C1 segment of cervical spinal cord (tissue), 14 donors: ENCODE measurements at regions not wholly inside any gene's neighbourhood (a gene's known extent, or its start where the extent isn't known, plus 50 kb on each side); places are given as distances from the start of the nearest gene placed in this dataset.
"Not testable (repeated sequence)": the region's sequence is repeated elsewhere in the genome, so short reads cannot be mapped to it uniquely, and the experiment has no call there.

Experiments
- DNase-seq, 14 donors: peaks; one replicate each; lab custom pipeline; 2025; lab: John Stamatoyannopoulos, UW

DNA sequence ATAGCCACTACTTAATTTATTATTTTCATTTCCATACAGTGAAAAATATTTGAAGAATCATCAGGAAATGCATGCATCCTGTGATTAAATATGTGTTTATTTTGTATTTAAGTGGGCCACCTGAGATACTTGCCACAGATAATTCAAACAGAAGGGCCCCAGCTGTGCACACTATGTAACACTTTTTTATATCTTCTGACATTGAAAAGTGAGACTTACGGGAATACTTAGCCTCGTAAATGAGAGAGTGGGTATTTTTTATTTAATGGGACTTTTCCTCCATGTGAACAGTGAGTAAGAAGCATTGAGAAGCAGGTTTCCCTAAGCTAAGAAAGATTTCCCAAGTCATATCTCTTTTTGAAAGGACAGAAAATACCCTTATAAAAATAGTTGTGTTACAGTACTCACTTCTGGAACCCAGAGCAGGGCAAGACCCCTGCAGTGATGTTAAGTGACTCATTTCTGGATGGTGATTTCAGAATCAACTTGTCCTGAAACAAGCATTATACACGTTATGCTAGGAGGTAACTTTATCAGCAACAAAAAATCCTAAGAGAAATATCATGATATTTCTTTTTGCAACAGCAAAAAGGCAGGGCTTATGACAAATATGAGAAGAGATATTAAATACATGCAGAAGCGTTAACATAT, 478.1 kb upstream of the CHORDC1 start:
- no peak for DNase-seq

DNA sequence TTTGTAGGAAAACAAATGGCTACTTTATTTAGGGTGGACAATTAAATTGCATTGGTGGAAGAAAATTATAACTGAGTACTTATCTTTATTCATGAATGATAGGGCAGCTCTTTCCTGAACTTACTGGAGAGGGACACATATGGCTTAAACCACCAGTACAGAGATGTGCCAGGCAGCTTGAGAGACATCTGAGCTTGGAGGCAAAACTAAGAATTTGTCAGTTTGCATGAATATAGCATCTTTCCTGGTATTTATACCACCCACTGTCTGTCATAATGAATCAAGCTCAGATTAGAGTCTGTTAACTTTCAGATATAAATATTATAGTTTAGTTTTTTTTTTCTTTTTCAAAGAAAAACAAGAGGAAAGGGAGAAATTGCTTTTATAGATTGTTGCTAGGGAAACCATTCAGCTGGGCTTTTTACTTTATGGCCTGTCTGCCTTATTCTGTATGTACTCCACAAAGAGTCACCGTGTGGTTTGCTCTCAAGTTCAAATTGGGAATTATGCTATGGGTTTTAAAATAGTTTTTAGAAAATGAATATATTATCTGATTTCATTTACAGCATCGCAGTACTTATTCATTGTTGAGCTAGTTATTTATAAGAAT, 477.0 kb upstream of the CHORDC1 start:
- DNase-seq: no peak

DNA sequence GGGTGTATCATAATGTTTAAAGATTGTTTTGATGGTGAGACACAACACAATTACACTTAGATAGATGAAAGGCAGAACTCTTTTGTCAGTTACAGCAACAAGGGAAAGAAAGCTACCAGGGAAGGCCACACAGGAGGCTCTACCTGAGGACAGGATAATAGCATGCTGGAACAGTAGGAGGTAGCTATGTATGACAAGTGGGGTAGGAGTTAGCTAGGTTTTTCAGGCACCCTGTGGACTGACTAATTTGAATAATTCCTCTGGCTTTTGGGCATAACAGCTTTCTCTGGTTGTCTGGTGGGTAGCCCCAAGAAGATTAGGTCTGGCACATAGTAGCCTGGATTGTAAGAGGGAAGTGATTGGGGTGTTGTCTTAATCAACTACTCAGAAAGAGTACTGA, 475.4 kb upstream of the CHORDC1 start:
- no peak for DNase-seq

- DNase-seq: not testable (repeated sequence)
Observed at GRCh38 chr11:90675496-90675895, 452.6 kb upstream of the CHORDC1 start.

- DNase-seq: no peak
Observed at GRCh38 chr11:90669094-90669493, 446.2 kb upstream of the CHORDC1 start.

DNA sequence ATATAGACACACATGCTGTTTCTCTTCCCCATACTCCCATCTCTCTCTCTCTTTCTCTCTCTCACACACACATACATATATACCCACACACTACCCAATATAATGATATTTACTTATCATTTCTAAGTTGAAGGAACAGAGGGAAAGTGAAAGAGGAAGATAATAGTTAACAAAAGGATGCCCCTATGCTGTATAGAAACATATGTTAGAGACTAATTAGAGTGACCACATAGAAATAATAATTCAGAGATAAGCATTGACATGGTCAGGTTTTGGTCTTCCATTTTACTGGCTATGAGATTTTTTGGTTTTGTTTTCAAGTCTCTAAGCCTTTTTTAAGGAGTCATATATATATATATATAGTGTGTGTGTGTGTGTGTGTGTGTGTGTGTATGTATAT, 445.7 kb upstream of the CHORDC1 start:
- no peak for DNase-seq

- DNase-seq: no peak
Observed at GRCh38 chr11:90661233-90661632, 438.4 kb upstream of the CHORDC1 start.

DNA sequence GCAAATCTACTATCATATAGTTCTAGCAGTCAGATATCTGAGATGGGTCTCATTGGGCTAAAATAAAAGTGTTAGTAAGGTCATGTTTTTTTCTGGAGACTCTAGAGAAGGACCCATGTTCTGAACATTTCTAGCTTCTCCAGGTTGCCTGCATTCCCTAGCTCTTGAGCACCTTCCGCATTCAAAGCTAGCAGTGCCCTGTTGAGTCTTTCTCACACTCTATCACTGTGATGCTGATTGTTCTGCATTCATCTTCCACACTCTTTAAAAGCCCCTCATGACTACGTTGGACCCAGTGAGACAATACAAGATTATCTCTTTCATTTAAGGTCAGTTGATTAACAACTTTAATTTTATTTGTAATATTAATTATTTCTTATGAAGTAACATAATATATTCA, 433.3 kb upstream of the CHORDC1 start:
- DNase-seq: no peak

GRCh38 chr11:90650153-90650552, 427.3 kb upstream of the CHORDC1 start:
- no peak for DNase-seq

GRCh38 chr11:90646706-90647105, 423.9 kb upstream of the CHORDC1 start:
- no peak for DNase-seq

GRCh38 chr11:90646266-90646665, 423.4 kb upstream of the CHORDC1 start:
- no peak for DNase-seq

GRCh38 chr11:90639461-90639993, 416.7 kb upstream of the CHORDC1 start:
- DNase-seq: no peak

DNA sequence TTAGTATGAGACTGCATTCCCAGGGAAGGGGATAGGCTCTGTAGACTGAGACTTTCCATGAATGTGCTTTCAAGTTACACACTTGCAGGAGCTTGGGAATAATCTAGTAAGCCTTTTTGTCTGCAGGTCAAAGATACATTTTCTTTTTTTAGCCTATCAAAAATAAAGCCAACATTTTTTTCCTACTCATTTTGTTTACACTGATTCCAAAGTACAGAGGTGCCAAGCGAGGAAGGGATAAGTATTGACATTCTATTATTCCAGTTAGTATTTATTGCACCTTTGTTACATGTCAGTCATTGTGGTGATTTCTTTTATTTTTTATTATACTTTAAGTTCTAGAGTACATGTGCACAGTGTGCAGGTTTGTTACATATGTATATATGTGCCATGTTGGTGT, 413.0 kb upstream of the CHORDC1 start:
- DNase-seq: no peak

DNA sequence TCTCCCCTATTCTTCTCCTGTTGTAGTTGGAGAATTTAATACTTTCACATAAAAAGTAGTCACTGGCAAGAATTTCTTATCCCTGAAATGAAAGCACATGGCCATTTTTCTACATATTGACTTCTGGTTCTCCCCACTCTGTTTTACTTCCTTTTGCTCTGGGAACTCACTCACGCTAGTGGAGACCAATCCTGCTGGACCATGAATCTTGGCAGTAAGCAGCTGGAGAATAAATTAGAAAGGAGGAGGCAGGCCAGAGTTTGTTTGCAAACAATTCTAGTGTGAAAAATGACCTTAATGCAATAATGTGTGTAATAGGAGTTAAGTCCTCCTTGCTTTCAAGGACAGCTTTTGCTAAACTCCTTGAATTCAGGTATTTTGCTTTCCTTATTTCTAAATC, 412.3 kb upstream of the CHORDC1 start:
- no peak for DNase-seq

DNA sequence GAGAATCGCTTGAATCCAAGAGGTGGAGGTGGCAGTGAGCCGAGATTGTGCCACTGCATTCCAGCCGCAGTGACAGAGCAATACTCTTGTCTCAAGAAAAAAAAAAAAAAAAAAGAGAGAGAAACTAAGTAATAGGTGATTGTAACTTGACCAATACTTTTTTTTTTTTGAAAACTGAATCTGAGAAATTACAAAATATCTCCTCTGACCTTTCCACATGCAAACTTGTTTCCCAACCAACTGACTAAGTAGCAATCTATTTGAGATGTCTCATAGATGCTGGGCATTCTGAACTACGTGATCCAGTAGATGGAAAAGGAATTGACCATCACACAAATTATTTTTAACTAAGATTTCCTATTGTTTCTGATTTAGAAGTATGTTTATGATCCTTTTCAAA, 407.3 kb upstream of the CHORDC1 start:
- no peak for DNase-seq

DNA sequence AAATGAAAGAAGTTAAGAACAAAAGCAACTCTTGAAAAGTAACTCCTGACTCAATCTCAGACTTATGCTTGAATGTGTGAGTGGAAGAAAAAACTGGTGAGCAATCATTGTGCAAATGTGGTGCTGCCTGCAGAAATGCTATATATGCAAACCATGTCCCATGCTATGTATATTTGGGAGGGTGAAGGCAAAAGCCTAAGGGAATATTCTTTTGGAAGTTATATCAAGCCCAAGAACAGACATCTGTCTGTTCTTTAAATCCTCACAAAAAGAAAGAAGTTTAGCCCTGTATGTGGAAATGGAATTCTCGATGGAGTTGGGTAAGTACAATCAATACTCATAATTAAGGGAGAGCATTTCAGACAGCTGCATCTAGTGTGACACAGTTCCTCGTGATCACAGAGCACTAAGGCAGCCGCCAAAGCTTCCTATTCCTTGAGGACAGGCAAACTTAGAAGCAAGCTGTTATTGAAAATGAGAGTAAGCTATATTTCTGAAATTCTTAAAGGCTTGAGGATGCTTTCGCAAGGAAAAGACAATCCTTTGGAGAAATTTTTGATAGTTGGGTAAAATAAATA, 406.5 kb upstream of the CHORDC1 start:
- no peak for DNase-seq

- DNase-seq: no peak
Observed at GRCh38 chr11:90614318-90614717, 391.5 kb upstream of the CHORDC1 start.

DNA sequence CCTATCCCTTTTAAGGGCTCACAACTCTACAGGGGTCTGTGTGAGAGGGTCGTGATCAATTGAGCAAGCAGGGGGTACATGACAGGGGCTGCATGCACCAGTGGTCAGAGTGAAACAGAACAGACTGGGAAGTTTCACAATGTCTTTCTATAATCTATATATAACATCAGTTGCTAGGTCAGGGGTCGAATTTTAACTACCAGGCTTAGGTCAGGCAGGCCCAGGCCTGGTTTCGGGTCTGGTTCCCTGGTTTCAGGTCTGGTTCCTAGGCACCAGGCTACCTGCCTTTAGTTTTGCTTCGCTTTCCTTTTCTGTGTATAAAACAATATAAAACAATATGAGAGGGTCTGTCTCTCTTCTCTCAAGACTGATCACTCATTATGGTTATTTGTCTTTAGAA, 390.2 kb upstream of the CHORDC1 start:
- DNase-seq: not testable (repeated sequence)

DNA sequence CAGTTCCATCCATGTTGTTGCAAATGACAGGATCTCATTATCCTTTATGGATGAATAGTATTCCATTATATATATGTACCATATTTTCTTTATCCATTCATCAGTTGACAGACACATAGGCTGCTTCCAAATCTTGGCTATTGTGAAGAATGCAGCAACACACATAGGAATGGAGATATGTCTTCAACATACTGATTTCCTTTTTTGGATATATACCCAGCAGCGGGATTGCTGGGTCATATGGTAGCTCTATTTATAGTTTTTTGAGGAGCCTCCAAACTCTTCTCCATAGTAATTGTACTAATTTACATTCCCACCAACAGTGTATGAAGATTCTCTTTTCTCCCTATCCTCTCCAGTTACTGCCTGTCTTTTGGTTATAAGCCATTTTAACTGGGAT, 383.9 kb upstream of the CHORDC1 start:
- no peak for DNase-seq

DNA sequence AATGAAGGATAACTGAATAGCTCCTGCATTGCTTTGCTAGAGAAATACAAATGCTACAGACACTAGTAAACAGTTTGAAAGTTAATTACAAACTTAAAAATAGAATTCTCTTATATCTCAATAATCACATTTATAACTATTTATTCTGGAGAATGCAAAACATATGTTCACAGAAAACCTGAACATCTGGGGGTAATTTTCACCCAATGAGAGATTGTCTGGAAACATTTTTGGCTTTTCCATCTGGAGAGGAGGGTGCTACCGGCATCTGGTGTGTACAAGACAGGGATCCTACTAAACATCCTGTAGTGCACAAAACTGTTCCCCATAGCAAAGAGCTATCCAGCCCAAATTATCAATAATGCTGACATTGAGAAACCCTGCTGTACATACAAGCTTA, 378.4 kb upstream of the CHORDC1 start:
- DNase-seq: no peak

- no peak for DNase-seq
Observed at GRCh38 chr11:90594658-90595057, 371.8 kb upstream of the CHORDC1 start.

GRCh38 chr11:90593099-90593498, 370.2 kb upstream of the CHORDC1 start:
- DNase-seq: no peak

GRCh38 chr11:90590286-90590685, 367.4 kb upstream of the CHORDC1 start:
- no peak for DNase-seq
